ENCODE measurements at regions not wholly inside any gene's neighbourhood (a gene's known extent, or its start where the extent isn't known, plus 50 kb on each side); places are given as distances from the start of the nearest gene placed in this dataset.

DNA sequence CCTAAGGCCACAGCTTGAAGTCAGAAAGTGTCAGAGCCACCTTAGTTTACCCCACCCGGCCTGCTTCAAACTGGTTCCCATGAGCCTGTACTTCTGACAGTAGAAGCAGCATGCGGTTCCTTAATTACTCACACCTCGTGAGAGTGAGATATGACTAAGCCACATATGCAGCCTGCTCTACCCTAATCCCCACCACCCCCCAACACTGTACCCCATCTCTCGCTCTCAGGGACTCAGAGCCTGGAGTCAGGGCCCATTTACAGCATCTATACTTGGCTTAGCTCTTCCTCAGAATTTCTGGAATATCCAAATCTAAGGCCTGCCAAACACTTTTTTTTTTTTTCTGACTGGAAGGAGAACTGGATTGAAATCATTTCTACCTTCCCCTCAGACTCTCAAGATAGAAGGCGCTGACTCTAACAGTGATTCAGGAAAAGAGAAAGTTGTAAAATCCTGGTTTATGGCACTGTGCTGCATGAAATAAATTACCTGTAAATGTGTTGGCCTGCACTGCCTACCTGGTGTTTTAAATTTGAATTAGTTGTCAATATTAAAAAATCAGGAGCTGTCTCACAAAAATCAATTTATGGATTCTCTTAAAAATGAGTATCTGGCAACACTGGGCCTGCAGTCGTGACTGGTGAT is 360.0 kb downstream of the RND3 start:
- no peak for DNase-seq (ENCODE audit: low read depth)

DNA sequence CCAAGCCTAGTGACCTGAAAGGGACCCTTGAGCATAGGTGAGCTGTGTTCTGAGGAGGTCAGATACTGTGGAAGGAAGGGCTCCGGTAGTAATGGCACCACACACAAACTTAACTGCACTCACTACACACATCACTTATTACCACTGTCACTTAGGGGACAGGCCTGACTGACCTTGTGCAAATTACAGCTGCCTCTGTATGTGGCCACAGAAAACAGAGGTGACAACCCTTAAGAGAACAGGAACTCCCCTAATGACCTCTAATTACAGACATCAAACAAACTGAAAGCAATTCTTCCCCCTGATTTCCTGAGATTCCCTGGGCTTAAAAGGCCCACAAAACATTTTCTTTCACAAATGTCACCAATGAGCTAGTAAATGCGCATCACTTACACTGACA is 360.6 kb downstream of the RND3 start:
- DNase-seq (ENCODE audit: low read depth): no peak
- no peak overlapping the region for H3K4me3 ChIP-seq (ENCODE audit: low read depth, low read length)
- TF ChIP-seq, protein P1, sequence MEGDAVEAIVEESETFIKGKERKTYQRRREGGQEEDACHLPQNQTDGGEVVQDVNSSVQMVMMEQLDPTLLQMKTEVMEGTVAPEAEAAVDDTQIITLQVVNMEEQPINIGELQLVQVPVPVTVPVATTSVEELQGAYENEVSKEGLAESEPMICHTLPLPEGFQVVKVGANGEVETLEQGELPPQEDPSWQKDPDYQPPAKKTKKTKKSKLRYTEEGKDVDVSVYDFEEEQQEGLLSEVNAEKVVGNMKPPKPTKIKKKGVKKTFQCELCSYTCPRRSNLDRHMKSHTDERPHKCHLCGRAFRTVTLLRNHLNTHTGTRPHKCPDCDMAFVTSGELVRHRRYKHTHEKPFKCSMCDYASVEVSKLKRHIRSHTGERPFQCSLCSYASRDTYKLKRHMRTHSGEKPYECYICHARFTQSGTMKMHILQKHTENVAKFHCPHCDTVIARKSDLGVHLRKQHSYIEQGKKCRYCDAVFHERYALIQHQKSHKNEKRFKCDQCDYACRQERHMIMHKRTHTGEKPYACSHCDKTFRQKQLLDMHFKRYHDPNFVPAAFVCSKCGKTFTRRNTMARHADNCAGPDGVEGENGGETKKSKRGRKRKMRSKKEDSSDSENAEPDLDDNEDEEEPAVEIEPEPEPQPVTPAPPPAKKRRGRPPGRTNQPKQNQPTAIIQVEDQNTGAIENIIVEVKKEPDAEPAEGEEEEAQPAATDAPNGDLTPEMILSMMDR (IDR thresholded peaks at IDR 0.05; ENCODE audit: insufficient read depth, low read depth, low read length): no peak

More for the DNA sequence above, 360.0 kb downstream of the RND3 start:
- no peak overlapping the region for H3K4me3 ChIP-seq (ENCODE audit: low read depth, low read length)
- TF ChIP-seq, protein P1 (IDR thresholded peaks at IDR 0.05; ENCODE audit: insufficient read depth, low read depth, low read length): no peak

- no peak for DNase-seq (ENCODE audit: low read depth)
- TF ChIP-seq, protein P1 (IDR thresholded peaks at IDR 0.05; ENCODE audit: insufficient read depth, low read depth, low read length): no peak
- H3K4me3 ChIP-seq (ENCODE audit: low read depth, low read length): no peak overlapping the region
These were observed 361.2 kb downstream of the RND3 start for GRCh38 chr2:150126143-150126740.

DNA sequence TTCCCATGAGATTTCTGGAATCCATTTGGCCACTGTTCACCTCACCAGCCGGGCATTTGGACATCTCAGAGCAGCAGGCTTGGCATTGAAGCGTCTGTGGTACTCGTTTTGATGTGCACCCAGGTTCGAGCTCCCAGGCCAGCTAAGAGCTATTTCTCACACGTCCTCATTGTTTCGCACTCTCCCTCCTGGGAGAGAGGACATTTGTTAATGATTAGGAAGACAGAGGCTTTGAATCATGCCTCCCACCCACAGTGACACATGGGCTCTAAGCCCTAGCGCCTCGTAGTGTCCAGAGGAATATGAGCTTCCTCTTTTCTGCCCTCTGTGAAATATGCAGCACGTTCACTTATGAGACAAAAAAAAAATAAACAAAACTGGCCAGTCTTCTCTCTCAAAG is 361.8 kb downstream of the RND3 start:
- TF ChIP-seq, protein P1 (IDR thresholded peaks at IDR 0.05; ENCODE audit: insufficient read depth, low read depth, low read length): no peak
- peak; percentile 51 for DNase-seq (ENCODE audit: low read depth)
- H3K4me3 ChIP-seq (ENCODE audit: low read depth, low read length): no peak overlapping the region

GRCh38 chr2:150125188-150125587 is 362.3 kb downstream of the RND3 start:
- TF ChIP-seq, protein P1 (IDR thresholded peaks at IDR 0.05; ENCODE audit: insufficient read depth, low read depth, low read length): no peak
- peak; percentile 39 for DNase-seq (ENCODE audit: low read depth)
- H3K4me3 ChIP-seq (ENCODE audit: low read depth, low read length): no peak overlapping the region

DNA sequence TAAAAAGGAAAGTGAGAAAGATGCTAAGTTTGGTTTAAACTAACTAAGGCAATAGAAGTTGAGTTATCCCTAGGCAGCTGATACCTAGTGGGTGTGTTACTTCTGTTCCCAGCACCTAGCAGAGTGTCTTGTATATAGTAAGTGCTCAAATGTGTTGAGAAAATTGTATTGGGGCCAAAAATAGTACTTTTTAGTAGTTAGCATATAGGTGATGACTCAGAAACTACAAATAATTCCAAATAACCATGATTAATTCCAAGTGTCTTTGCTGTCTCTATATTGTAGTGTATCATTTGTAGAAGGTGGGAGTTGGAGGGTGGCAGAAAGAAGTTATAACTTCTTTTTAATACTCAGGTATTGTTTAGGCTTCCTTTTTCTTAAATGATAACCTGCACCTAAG is 362.7 kb downstream of the RND3 start:
- TF ChIP-seq, protein P1 (IDR thresholded peaks at IDR 0.05; ENCODE audit: insufficient read depth, low read depth, low read length): no peak

More for the DNA sequence above, 362.7 kb downstream of the RND3 start:
- no peak overlapping the region for H3K4me3 ChIP-seq (ENCODE audit: low read depth, low read length)
- no peak for DNase-seq (ENCODE audit: low read depth)
